HG03439 (cell line): ENCODE measurements at regions not wholly inside any gene's neighbourhood (a gene's known extent, or its start where the extent isn't known, plus 50 kb on each side); places are given as distances from the start of the nearest gene placed in this dataset.
"Not testable (repeated sequence)": the region's sequence is repeated elsewhere in the genome, so short reads cannot be mapped to it uniquely, and the experiment has no call there.

Experiments used
- ATAC-seq: cut with Tn5 transposase; IDR thresholded peaks from one replicate; pipeline ENCODE4 v1.9.1; 2021; ENCODE audit warnings: mild to moderate bottlenecking, moderate library complexity; ENCODE audit not compliant: unreplicated experiment

GRCh38 chr18:1784113-1784512 lies 787.2 kb downstream of the METTL4 start:
- no peak for ATAC-seq

- ATAC-seq = not testable (repeated sequence)
Observed at GRCh38 chr18:1785980-1786379, 785.3 kb downstream of the METTL4 start.

- no peak for ATAC-seq
Observed at GRCh38 chr18:1796636-1797035, 774.7 kb downstream of the METTL4 start.

- no peak for ATAC-seq
Observed at GRCh38 chr18:1797235-1797634, 774.1 kb downstream of the METTL4 start.

GRCh38 chr18:1805521-1805920 lies 765.8 kb downstream of the METTL4 start:
- no peak for ATAC-seq

GRCh38 chr18:1806884-1807615 lies 764.3 kb downstream of the METTL4 start:
- no peak for ATAC-seq

GRCh38 chr18:1811282-1811681 lies 760.0 kb downstream of the METTL4 start:
- no peak for ATAC-seq

- ATAC-seq = no peak
Observed at GRCh38 chr18:1825296-1825695, 746.0 kb downstream of the METTL4 start.

GRCh38 chr18:1840878-1841277 lies 730.4 kb downstream of the METTL4 start:
- ATAC-seq = no peak

GRCh38 chr18:1846640-1847039 lies 724.7 kb downstream of the METTL4 start:
- no peak for ATAC-seq

GRCh38 chr18:1848716-1849115 lies 722.6 kb downstream of the METTL4 start:
- no peak for ATAC-seq

GRCh38 chr18:1849386-1849785 lies 721.9 kb downstream of the METTL4 start:
- ATAC-seq = no peak

- not testable (repeated sequence) for ATAC-seq
Observed at GRCh38 chr18:1857281-1857680, 714.0 kb downstream of the METTL4 start.

GRCh38 chr18:1861473-1861872 lies 709.8 kb downstream of the METTL4 start:
- no peak for ATAC-seq

GRCh38 chr18:1865869-1866268 lies 705.4 kb downstream of the METTL4 start:
- ATAC-seq = no peak

GRCh38 chr18:1872274-1872673 lies 699.0 kb downstream of the METTL4 start:
- ATAC-seq = no peak

- ATAC-seq = no peak
Observed at GRCh38 chr18:1875219-1875618, 696.1 kb downstream of the METTL4 start.

- ATAC-seq = no peak
Observed at GRCh38 chr18:1884623-1885022, 686.7 kb downstream of the METTL4 start.

- ATAC-seq = no peak
Observed at GRCh38 chr18:1891641-1892040, 679.7 kb downstream of the METTL4 start.

GRCh38 chr18:1892191-1892590 lies 679.1 kb downstream of the METTL4 start:
- no peak for ATAC-seq

GRCh38 chr18:1895456-1896185 lies 675.7 kb downstream of the METTL4 start:
- ATAC-seq = no peak

- ATAC-seq = no peak
Observed at GRCh38 chr18:1906421-1906820, 664.9 kb downstream of the METTL4 start.
